Testis (tissue), 2 donors: ENCODE measurements at regions not wholly inside any gene's neighbourhood (a gene's known extent, or its start where the extent isn't known, plus 50 kb on each side); places are given as distances from the start of the nearest gene placed in this dataset.

ENCODE experiments used
- POLR2A ChIP-seq: fragments of 450-650 bp; IDR thresholded peaks from one replicate; pipeline ENCODE4 v1.6.1; 2017; ENCODE audit warnings: antibody characterized with exemption, mild to moderate bottlenecking, moderate library complexity
- TF ChIP-seq, protein P1 (sequence below), 3 experiments: fragments of 450-650 bp in 2 of 3; fragments of 200-600 bp in 1 of 3; sonication (generic) in 1 of 3; IDR thresholded peaks; one replicate each; pipeline ENCODE4 v1.5.1; 2016 to 2019; ENCODE audit warnings: antibody characterized with exemption in 3 of 3, mild to moderate bottlenecking in 2 of 3, moderate library complexity in 1 of 3

DNA sequence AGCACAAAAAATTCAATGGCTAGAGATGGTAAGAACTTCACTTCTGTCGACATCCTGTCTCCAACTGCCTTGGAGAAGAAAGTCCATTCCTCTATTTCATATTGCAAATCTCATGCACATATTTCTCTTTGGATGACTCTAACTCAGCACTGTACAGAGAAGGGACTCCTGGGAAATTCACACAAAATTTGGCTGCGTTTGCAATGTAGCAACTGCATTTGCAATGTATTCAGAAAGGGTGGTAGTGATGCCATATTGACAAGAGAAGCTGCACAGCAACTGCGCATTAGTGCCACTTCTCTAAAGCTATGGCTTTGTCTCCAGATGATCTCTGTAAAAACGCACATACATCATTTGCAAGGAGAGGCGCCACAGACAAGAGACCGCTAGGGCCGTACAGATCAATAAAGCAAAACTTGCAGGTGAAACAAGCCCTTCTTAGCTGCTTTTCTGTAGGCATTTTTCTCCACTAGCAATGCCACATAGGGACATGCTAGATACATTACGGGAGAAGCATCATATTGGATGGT is 389.5 kb downstream of the TCERG1L start:
- TF ChIP-seq, protein P1, sequence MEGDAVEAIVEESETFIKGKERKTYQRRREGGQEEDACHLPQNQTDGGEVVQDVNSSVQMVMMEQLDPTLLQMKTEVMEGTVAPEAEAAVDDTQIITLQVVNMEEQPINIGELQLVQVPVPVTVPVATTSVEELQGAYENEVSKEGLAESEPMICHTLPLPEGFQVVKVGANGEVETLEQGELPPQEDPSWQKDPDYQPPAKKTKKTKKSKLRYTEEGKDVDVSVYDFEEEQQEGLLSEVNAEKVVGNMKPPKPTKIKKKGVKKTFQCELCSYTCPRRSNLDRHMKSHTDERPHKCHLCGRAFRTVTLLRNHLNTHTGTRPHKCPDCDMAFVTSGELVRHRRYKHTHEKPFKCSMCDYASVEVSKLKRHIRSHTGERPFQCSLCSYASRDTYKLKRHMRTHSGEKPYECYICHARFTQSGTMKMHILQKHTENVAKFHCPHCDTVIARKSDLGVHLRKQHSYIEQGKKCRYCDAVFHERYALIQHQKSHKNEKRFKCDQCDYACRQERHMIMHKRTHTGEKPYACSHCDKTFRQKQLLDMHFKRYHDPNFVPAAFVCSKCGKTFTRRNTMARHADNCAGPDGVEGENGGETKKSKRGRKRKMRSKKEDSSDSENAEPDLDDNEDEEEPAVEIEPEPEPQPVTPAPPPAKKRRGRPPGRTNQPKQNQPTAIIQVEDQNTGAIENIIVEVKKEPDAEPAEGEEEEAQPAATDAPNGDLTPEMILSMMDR (IDR thresholded peaks at IDR 0.05), result no peak
- TF ChIP-seq POLR2A, result no peak
